ENCODE measurements at regions not wholly inside any gene's neighbourhood (a gene's known extent, or its start where the extent isn't known, plus 50 kb on each side); places are given as distances from the start of the nearest gene placed in this dataset.

DNA sequence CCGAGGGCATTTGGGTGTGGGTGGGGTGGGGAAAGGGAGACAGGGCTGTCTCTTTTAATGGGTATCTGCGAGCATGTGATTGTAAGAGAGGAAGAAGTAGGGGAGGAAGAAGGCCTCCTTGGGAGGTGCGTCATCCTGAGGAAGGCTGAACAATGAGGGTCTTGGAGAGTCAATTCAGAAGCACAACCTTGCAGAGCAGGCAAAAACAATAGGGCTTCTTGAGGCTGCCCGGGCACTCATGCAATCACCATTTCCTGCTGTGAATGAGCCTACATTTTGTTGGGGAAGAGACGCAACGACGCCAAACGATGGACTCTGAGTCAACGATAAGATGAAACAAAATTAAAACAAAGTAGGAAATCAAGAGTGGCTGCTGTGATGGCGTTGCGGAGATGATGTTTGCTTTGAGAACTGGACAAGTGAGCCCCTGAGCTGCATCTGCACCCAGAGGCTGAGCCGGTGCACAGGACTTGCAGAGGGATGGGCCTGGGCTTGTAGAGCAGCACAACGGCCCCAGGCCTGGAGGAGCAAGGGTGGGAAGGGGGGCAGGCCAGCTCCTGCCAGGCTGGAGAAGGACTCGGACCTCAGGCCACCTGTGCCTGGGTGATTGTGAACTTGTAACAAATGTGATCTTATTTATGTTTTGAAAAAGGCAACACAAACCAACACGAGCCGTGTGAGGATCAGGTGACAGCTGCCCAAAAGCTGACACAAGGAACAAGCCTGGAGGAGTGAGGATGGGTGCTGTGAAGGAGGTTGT, 92.3 kb upstream of the B3GAT1 start:
- TF ChIP-seq CTCF (IDR thresholded peaks at IDR 0.05) (no peak), POLR2AphosphoS5 (IDR thresholded peaks at IDR 0.05) (no peak), POLR2A (IDR thresholded peaks at IDR 0.05) (no peak), EP300 (IDR thresholded peaks at IDR 0.05) (no peak)

Data from sigmoid colon (tissue), 4 donors.